ENCODE measurements at regions not wholly inside any gene's neighbourhood (a gene's known extent, or its start where the extent isn't known, plus 50 kb on each side); places are given as distances from the start of the nearest gene placed in this dataset.

- H3K27me3 Mint-ChIP-seq = no peaks in the 10 kb centered on the region
- no peaks in the 10 kb centered on the region for H3K4me1 Mint-ChIP-seq (ENCODE audit: low read depth)
- no peaks in the 10 kb centered on the region for H3K36me3 Mint-ChIP-seq
- H3K4me3 Mint-ChIP-seq = no peak overlapping the region
- H3K9me3 Mint-ChIP-seq (ENCODE audit: low read depth) = no peaks in the 10 kb centered on the region
- no peak overlapping the region for H3K27ac Mint-ChIP-seq
Observed at GRCh38 chr6:98498144-98498775, 336.1 kb upstream of the POU3F2 start.

- Mint-ChIP-seq H3K4me1 (ENCODE audit: low read depth) (no peaks in the 10 kb centered on the region), H3K36me3 (no peaks in the 10 kb centered on the region), H3K4me3 (no peak overlapping the region), H3K9me3 (ENCODE audit: low read depth) (no peaks in the 10 kb centered on the region), H3K27ac (no peak overlapping the region), H3K27me3 (no peaks in the 10 kb centered on the region)
Observed at GRCh38 chr6:98498866-98499265, 335.5 kb upstream of the POU3F2 start.

GRCh38 chr6:98514073-98514720, 320.2 kb upstream of the POU3F2 start:
- Mint-ChIP-seq H3K9me3 (ENCODE audit: low read depth) (no peaks in the 10 kb centered on the region), H3K4me3 (no peak overlapping the region), H3K4me1 (ENCODE audit: low read depth) (no peaks in the 10 kb centered on the region), H3K27me3 (peaks cover 4% of the 10 kb centered on the region), H3K36me3 (no peaks in the 10 kb centered on the region), H3K27ac (no peak overlapping the region)

- no peak overlapping the region for H3K27ac Mint-ChIP-seq
- no peak overlapping the region for H3K4me3 Mint-ChIP-seq
- peaks cover 4% of the 10 kb centered on the region for H3K9me3 Mint-ChIP-seq (ENCODE audit: low read depth)
- H3K36me3 Mint-ChIP-seq = no peaks in the 10 kb centered on the region
- peaks cover 4% of the 10 kb centered on the region for H3K27me3 Mint-ChIP-seq
- no peaks in the 10 kb centered on the region for H3K4me1 Mint-ChIP-seq (ENCODE audit: low read depth)
Observed at GRCh38 chr6:98514796-98515195, 319.6 kb upstream of the POU3F2 start.

GRCh38 chr6:98516206-98516605, 318.2 kb upstream of the POU3F2 start:
- Mint-ChIP-seq H3K27me3 (peaks cover 4% of the 10 kb centered on the region), H3K4me3 (no peak overlapping the region), H3K4me1 (ENCODE audit: low read depth) (no peaks in the 10 kb centered on the region), H3K27ac (no peak overlapping the region), H3K9me3 (ENCODE audit: low read depth) (peaks cover 5% of the 10 kb centered on the region), H3K36me3 (no peaks in the 10 kb centered on the region)

GRCh38 chr6:98516866-98517265, 317.5 kb upstream of the POU3F2 start:
- H3K27ac Mint-ChIP-seq = no peak overlapping the region
- no peak overlapping the region for H3K4me3 Mint-ChIP-seq
- no peaks in the 10 kb centered on the region for H3K4me1 Mint-ChIP-seq (ENCODE audit: low read depth)
- H3K9me3 Mint-ChIP-seq (ENCODE audit: low read depth) = peaks cover 5% of the 10 kb centered on the region
- H3K36me3 Mint-ChIP-seq = no peaks in the 10 kb centered on the region
- H3K27me3 Mint-ChIP-seq = peaks cover under 1% of the 10 kb centered on the region

GRCh38 chr6:98525860-98526259, 308.5 kb upstream of the POU3F2 start:
- H3K4me1 Mint-ChIP-seq (ENCODE audit: low read depth) = no peaks in the 10 kb centered on the region

GRCh38 chr6:98526465-98526864, 307.9 kb upstream of the POU3F2 start:
- Mint-ChIP-seq H3K27ac (no peak overlapping the region), H3K4me3 (no peak overlapping the region), H3K4me1 (ENCODE audit: low read depth) (no peaks in the 10 kb centered on the region), H3K27me3 (no peaks in the 10 kb centered on the region), H3K9me3 (ENCODE audit: low read depth) (no peaks in the 10 kb centered on the region), H3K36me3 (no peaks in the 10 kb centered on the region)

More at GRCh38 chr6:98525860-98526259, 308.5 kb upstream of the POU3F2 start:
- H3K4me3 Mint-ChIP-seq = no peak overlapping the region
- H3K27me3 Mint-ChIP-seq = no peaks in the 10 kb centered on the region
- H3K27ac Mint-ChIP-seq = no peak overlapping the region
- H3K36me3 Mint-ChIP-seq = no peaks in the 10 kb centered on the region
- no peaks in the 10 kb centered on the region for H3K9me3 Mint-ChIP-seq (ENCODE audit: low read depth)

- Mint-ChIP-seq H3K27me3 (no peaks in the 10 kb centered on the region), H3K9me3 (ENCODE audit: low read depth) (no peaks in the 10 kb centered on the region), H3K36me3 (no peaks in the 10 kb centered on the region), H3K4me1 (ENCODE audit: low read depth) (no peaks in the 10 kb centered on the region), H3K4me3 (no peak overlapping the region), H3K27ac (no peak overlapping the region)
Observed at GRCh38 chr6:98529364-98529763, 305.0 kb upstream of the POU3F2 start.

- no peak overlapping the region for H3K27ac Mint-ChIP-seq
- no peaks in the 10 kb centered on the region for H3K9me3 Mint-ChIP-seq (ENCODE audit: low read depth)
- H3K36me3 Mint-ChIP-seq = no peaks in the 10 kb centered on the region
- no peak overlapping the region for H3K4me3 Mint-ChIP-seq
- no peaks in the 10 kb centered on the region for H3K4me1 Mint-ChIP-seq (ENCODE audit: low read depth)
- no peaks in the 10 kb centered on the region for H3K27me3 Mint-ChIP-seq
Observed at GRCh38 chr6:98530732-98531131, 303.6 kb upstream of the POU3F2 start.

GRCh38 chr6:98532004-98532403, 302.4 kb upstream of the POU3F2 start:
- Mint-ChIP-seq H3K9me3 (ENCODE audit: low read depth) (no peaks in the 10 kb centered on the region), H3K4me1 (ENCODE audit: low read depth) (no peaks in the 10 kb centered on the region), H3K27me3 (no peaks in the 10 kb centered on the region), H3K36me3 (no peaks in the 10 kb centered on the region), H3K27ac (no peak overlapping the region), H3K4me3 (no peak overlapping the region)

GRCh38 chr6:98539741-98540140, 294.6 kb upstream of the POU3F2 start:
- Mint-ChIP-seq H3K27me3 (no peaks in the 10 kb centered on the region), H3K9me3 (ENCODE audit: low read depth) (no peaks in the 10 kb centered on the region), H3K36me3 (no peaks in the 10 kb centered on the region), H3K4me1 (ENCODE audit: low read depth) (no peaks in the 10 kb centered on the region), H3K27ac (no peak overlapping the region), H3K4me3 (no peak overlapping the region)

- Mint-ChIP-seq H3K4me3 (no peak overlapping the region), H3K9me3 (ENCODE audit: low read depth) (no peaks in the 10 kb centered on the region), H3K27me3 (peaks cover 2% of the 10 kb centered on the region), H3K36me3 (no peaks in the 10 kb centered on the region), H3K27ac (no peak overlapping the region), H3K4me1 (ENCODE audit: low read depth) (no peaks in the 10 kb centered on the region)
Observed at GRCh38 chr6:98546376-98546775, 288.0 kb upstream of the POU3F2 start.

- Mint-ChIP-seq H3K4me3 (no peak overlapping the region), H3K36me3 (no peaks in the 10 kb centered on the region), H3K9me3 (ENCODE audit: low read depth) (no peaks in the 10 kb centered on the region), H3K27ac (no peak overlapping the region), H3K4me1 (ENCODE audit: low read depth) (no peaks in the 10 kb centered on the region), H3K27me3 (peaks cover 2% of the 10 kb centered on the region)
Observed at GRCh38 chr6:98547151-98547550, 287.2 kb upstream of the POU3F2 start.

GRCh38 chr6:98547634-98548033, 286.7 kb upstream of the POU3F2 start:
- no peaks in the 10 kb centered on the region for H3K4me1 Mint-ChIP-seq (ENCODE audit: low read depth)
- no peak overlapping the region for H3K4me3 Mint-ChIP-seq
- H3K27me3 Mint-ChIP-seq = peaks cover 2% of the 10 kb centered on the region
- H3K27ac Mint-ChIP-seq = no peak overlapping the region
- no peaks in the 10 kb centered on the region for H3K36me3 Mint-ChIP-seq
- H3K9me3 Mint-ChIP-seq (ENCODE audit: low read depth) = no peaks in the 10 kb centered on the region

GRCh38 chr6:98548301-98548700, 286.1 kb upstream of the POU3F2 start:
- Mint-ChIP-seq H3K27ac (no peak overlapping the region), H3K27me3 (peaks cover 2% of the 10 kb centered on the region), H3K9me3 (ENCODE audit: low read depth) (no peaks in the 10 kb centered on the region), H3K4me1 (ENCODE audit: low read depth) (no peaks in the 10 kb centered on the region), H3K36me3 (no peaks in the 10 kb centered on the region), H3K4me3 (no peak overlapping the region)

All from activated naive CD8-positive, alpha-beta T cell (primary cell).